H1 (cell line): ENCODE measurements at regions not wholly inside any gene's neighbourhood (a gene's known extent, or its start where the extent isn't known, plus 50 kb on each side); places are given as distances from the start of the nearest gene placed in this dataset.

Experiments
- ASH2L ChIP-seq: fragments of 200-600, 300-600 bp; sonication (generic); IDR thresholded peaks from one replicate; pipeline ENCODE4 v1.7.1; 2017; ENCODE audit warnings: low read length
- ATF2 ChIP-seq: IDR thresholded peaks from 2 replicates; pipeline ENCODE4 v1.6.1; 2012; ENCODE audit warnings: low read length, inconsistent platforms
- CHD1 ChIP-seq: IDR thresholded peaks from 2 replicates; pipeline ENCODE4 v1.6.1; 2012; ENCODE audit warnings: low read depth, low read length, improper control_type of control experiment
- KDM1A ChIP-seq: fragments of 200-600, 300-600 bp; sonication (generic); IDR thresholded peaks from 2 replicates; pipeline ENCODE4 v1.7.1; 2016; ENCODE audit warnings: mild to moderate bottlenecking, low read length, borderline replicate concordance
- RFX5 ChIP-seq: IDR thresholded peaks from 2 replicates; pipeline ENCODE4 v1.6.1; 2011; ENCODE audit warnings: low read depth, low read length, improper control_type of control experiment, borderline replicate concordance
- TF ChIP-seq, protein P1 (sequence below): IDR thresholded peaks from 2 replicates; pipeline ENCODE4 v1.6.1; 2011; ENCODE audit warnings: low read depth, mild to moderate bottlenecking, low read length; ENCODE audit not compliant: insufficient read depth

GRCh38 chrY:8591821-8592516, 745.3 kb upstream of the TSPY4 start (continued):
- TF ChIP-seq ATF2 = no peak
- no peak for TF ChIP-seq CHD1
- no peak for TF ChIP-seq RFX5
- TF ChIP-seq, protein P1, sequence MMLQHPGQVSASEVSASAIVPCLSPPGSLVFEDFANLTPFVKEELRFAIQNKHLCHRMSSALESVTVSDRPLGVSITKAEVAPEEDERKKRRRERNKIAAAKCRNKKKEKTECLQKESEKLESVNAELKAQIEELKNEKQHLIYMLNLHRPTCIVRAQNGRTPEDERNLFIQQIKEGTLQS = no peak
- no peak for TF ChIP-seq KDM1A
- no peak for TF ChIP-seq ASH2L
